Right cardiac atrium (tissue), 5 donors: ENCODE measurements at regions not wholly inside any gene's neighbourhood (a gene's known extent, or its start where the extent isn't known, plus 50 kb on each side); places are given as distances from the start of the nearest gene placed in this dataset.

Experiments
- ATAC-seq, 2 donors: fragments of 200-7000 bp; cut with Tn5 transposase; one replicate each; pipeline versions ENCODE4 v1.8.0 to v1.9.1; 2020; ENCODE audit warnings: moderate library complexity in 2 of 2, mild to moderate bottlenecking in 1 of 2
- DNase-seq, 3 donors: peaks; one replicate each; pipeline ENCODE4 v3.0.0-alpha.2; 2020
- H3K27ac ChIP-seq: one replicate; pipeline ENCODE4 v1.5.1; 2013; ENCODE audit warnings: mild to moderate bottlenecking, low read length, control low read depth, moderate library complexity
- H3K27me3 ChIP-seq: one replicate; pipeline ENCODE4 v1.6.1; 2013; ENCODE audit not compliant: control insufficient read depth, insufficient read depth
- H3K4me1 ChIP-seq: one replicate; pipeline ENCODE4 v1.6.1; 2013; ENCODE audit warnings: low read length; ENCODE audit not compliant: control insufficient read depth, insufficient read depth
- H3K4me3 ChIP-seq: one replicate; pipeline ENCODE4 v1.5.1; 2013; ENCODE audit warnings: low read length, control low read depth
- H3K9me3 ChIP-seq: one replicate; pipeline ENCODE4 v1.6.1; 2013; ENCODE audit warnings: low read length; ENCODE audit not compliant: control insufficient read depth
- WGBS: extraction: QIAGEN DNeasy Blood & Tissue Kit; methylation state at CpG from one replicate; pipeline ENCODE4 v1.1.7; 2013; 5-methylcytosine and 5-hydroxymethylcytosine counted together
- intact Hi-C, 4 donors: fragments of 100-400 bp; cut with DNase I; formaldehyde crosslinking; loops; one replicate each; pipeline versions ENCODE4 v1.11.0 to v1.14.0; 2022 to 2023
- donor health status: healthy with polysubstance abuse.
- donor health status: DM: no; HTN: yes; CAD: no.
- donor health status: DM: no; HTN: no; CAD: no.
- donor health status: DM: no; HTN: yes; CAD: no; lungs with severe emphysema.
- donor health status: DM: yes; HTN: yes; CAD: no.

GRCh38 chr13:106686163-106686562, 118.2 kb upstream of the ARGLU1 start:
- Histone ChIP-seq H3K9me3 (no peaks in the 10 kb centered on the region), H3K4me3 (no peak overlapping the region), H3K27ac (no peak overlapping the region), H3K4me1 (no peaks in the 10 kb centered on the region), H3K27me3 (no peaks in the 10 kb centered on the region)
- intact Hi-C loops, result no loop called here
- 60% methylated on average over 3 of the region's 3 CpGs for whole genome bisulfite sequencing
- no peak for DNase-seq
- peak in 1 of 2 donors; percentile 24 for ATAC-seq

GRCh38 chr13:106685143-106685542, 117.2 kb upstream of the ARGLU1 start:
- no peak for ATAC-seq
- no peak overlapping the region for H3K27ac ChIP-seq
- intact Hi-C loops, result no loop called here
- no peak for DNase-seq
- H3K4me3 ChIP-seq, result no peak overlapping the region
- 84% methylated on average over 6 of the region's 6 CpGs for WGBS
- no peaks in the 10 kb centered on the region for H3K9me3 ChIP-seq
- no peaks in the 10 kb centered on the region for H3K4me1 ChIP-seq
- H3K27me3 ChIP-seq, result no peaks in the 10 kb centered on the region

GRCh38 chr13:106683918-106684317, 116.0 kb upstream of the ARGLU1 start:
- Histone ChIP-seq H3K27ac (no peak overlapping the region), H3K4me1 (peaks cover 3% of the 10 kb centered on the region), H3K27me3 (no peaks in the 10 kb centered on the region), H3K4me3 (no peak overlapping the region), H3K9me3 (no peaks in the 10 kb centered on the region)
- 98% methylated on average over 3 of the region's 3 CpGs for WGBS
- intact Hi-C loops, result no loop called here
- DNase-seq, result no peak
- ATAC-seq, result no peak

GRCh38 chr13:106683179-106683578, 115.2 kb upstream of the ARGLU1 start:
- Histone ChIP-seq H3K4me1 (peaks cover 3% of the 10 kb centered on the region), H3K27ac (no peak overlapping the region), H3K4me3 (no peak overlapping the region), H3K9me3 (no peaks in the 10 kb centered on the region), H3K27me3 (no peaks in the 10 kb centered on the region)
- ATAC-seq, result no peak
- DNase-seq, result no peak
- intact Hi-C loops, result no loop called here
- WGBS, result 74% methylated on average over 8 of the region's 8 CpGs

- Histone ChIP-seq H3K4me3 (no peak overlapping the region), H3K27ac (no peak overlapping the region), H3K4me1 (peaks cover 3% of the 10 kb centered on the region), H3K9me3 (no peaks in the 10 kb centered on the region), H3K27me3 (no peaks in the 10 kb centered on the region)
- ATAC-seq, result no peak
- 54% methylated on average over 5 of the region's 5 CpGs for WGBS
- intact Hi-C loops, result no loop called here
- no peak for DNase-seq
Observed at GRCh38 chr13:106681997-106682396, 114.1 kb upstream of the ARGLU1 start.

- peaks cover 3% of the 10 kb centered on the region for H3K4me1 ChIP-seq
Observed at GRCh38 chr13:106681536-106681935, 113.6 kb upstream of the ARGLU1 start.

GRCh38 chr13:106680796-106681472, 113.0 kb upstream of the ARGLU1 start:
- peak in 1 of 2 donors; percentile 78 for ATAC-seq
- H3K9me3 ChIP-seq, result no peaks in the 10 kb centered on the region
- no peak overlapping the region for H3K27ac ChIP-seq
- DNase-seq, result peak in 2 of 3 donors; percentile 41 to 53
- no peak overlapping the region for H3K4me3 ChIP-seq
- peaks cover 3% of the 10 kb centered on the region for H3K4me1 ChIP-seq
- WGBS, result 36% methylated on average over 7 of the region's 7 CpGs
- intact Hi-C loops, result no loop called here
- no peaks in the 10 kb centered on the region for H3K27me3 ChIP-seq

More at GRCh38 chr13:106681536-106681935, 113.6 kb upstream of the ARGLU1 start:
- no peak for DNase-seq
- WGBS, result 25% methylated on average over 3 of the region's 3 CpGs
- intact Hi-C loops, result no loop called here
- H3K27ac ChIP-seq, result peak overlapping the region; percentile 30
- no peaks in the 10 kb centered on the region for H3K9me3 ChIP-seq
- ATAC-seq, result no peak
- H3K4me3 ChIP-seq, result no peak overlapping the region
- H3K27me3 ChIP-seq, result no peaks in the 10 kb centered on the region

GRCh38 chr13:106678646-106679418, 110.9 kb upstream of the ARGLU1 start:
- ATAC-seq (no peak), DNase-seq (no peak)
- WGBS, result 67% methylated on average over 5 of the region's 5 CpGs
- no peaks in the 10 kb centered on the region for H3K9me3 ChIP-seq
- intact Hi-C loops, result no loop called here
- H3K27ac ChIP-seq, result no peak overlapping the region
- H3K4me3 ChIP-seq, result no peak overlapping the region
- H3K27me3 ChIP-seq, result no peaks in the 10 kb centered on the region
- peaks cover 3% of the 10 kb centered on the region for H3K4me1 ChIP-seq

- H3K27me3 ChIP-seq, result no peaks in the 10 kb centered on the region
- no peak for DNase-seq
- intact Hi-C loops, result no loop called here
- no peak overlapping the region for H3K27ac ChIP-seq
- no peak for ATAC-seq
- H3K4me1 ChIP-seq, result peaks cover 3% of the 10 kb centered on the region
- H3K9me3 ChIP-seq, result no peaks in the 10 kb centered on the region
- no peak overlapping the region for H3K4me3 ChIP-seq
Observed at GRCh38 chr13:106675311-106675710, 107.4 kb upstream of the ARGLU1 start.

GRCh38 chr13:106660746-106661625, 93.0 kb upstream of the ARGLU1 start:
- no peak for ATAC-seq
- H3K9me3 ChIP-seq, result no peaks in the 10 kb centered on the region
- intact Hi-C loops, result no loop called here
- no peak overlapping the region for H3K27ac ChIP-seq
- H3K4me1 ChIP-seq, result no peaks in the 10 kb centered on the region
- H3K27me3 ChIP-seq, result no peaks in the 10 kb centered on the region
- H3K4me3 ChIP-seq, result no peak overlapping the region
- no peak for DNase-seq
- WGBS, result 86% methylated on average over 6 of the region's 6 CpGs

GRCh38 chr13:106657104-106657503, 89.2 kb upstream of the ARGLU1 start:
- DNase-seq (no peak), ATAC-seq (no peak)
- Histone ChIP-seq H3K27me3 (no peaks in the 10 kb centered on the region), H3K4me3 (no peak overlapping the region), H3K9me3 (no peaks in the 10 kb centered on the region), H3K4me1 (no peaks in the 10 kb centered on the region), H3K27ac (no peak overlapping the region)
- WGBS, result 27% methylated on average over 3 of the region's 3 CpGs
- intact Hi-C loops, result no loop called here
